ENCODE measurements at regions not wholly inside any gene's neighbourhood (a gene's known extent, or its start where the extent isn't known, plus 50 kb on each side); places are given as distances from the start of the nearest gene placed in this dataset.

- H3K27ac ChIP-seq, result no peak overlapping the region
- no peaks in the 10 kb centered on the region for H3K27me3 ChIP-seq (ENCODE audit: low read depth)
- no peaks in the 10 kb centered on the region for H3K4me1 ChIP-seq
- ATAC-seq, result no peak
- no peak for DNase-seq
- no peak overlapping the region for H3K4me3 ChIP-seq
- no peak for TF ChIP-seq CTCF (IDR thresholded peaks at IDR 0.05)
- H3K9me3 ChIP-seq, result no peaks in the 10 kb centered on the region
- H3K36me3 ChIP-seq, result no peaks in the 10 kb centered on the region
- intact Hi-C loops (cut with DNase I), result no loop called here
Measured at GRCh38 chr5:92369587-92369986, 986.5 kb upstream of the ARRDC3 start.

GRCh38 chr5:92364986-92365550 lies 982.0 kb upstream of the ARRDC3 start:
- Histone ChIP-seq H3K36me3 (no peaks in the 10 kb centered on the region), H3K4me1 (no peaks in the 10 kb centered on the region), H3K4me3 (no peak overlapping the region), H3K27me3 (ENCODE audit: low read depth) (no peaks in the 10 kb centered on the region), H3K27ac (no peak overlapping the region), H3K9me3 (no peaks in the 10 kb centered on the region)
- DNase-seq, result no peak
- TF ChIP-seq CTCF (IDR thresholded peaks at IDR 0.05), result no peak
- intact Hi-C loops (cut with DNase I), result no loop called here
- ATAC-seq, result no peak

GRCh38 chr5:92353107-92354030 lies 970.3 kb upstream of the ARRDC3 start:
- intact Hi-C loops (cut with DNase I), result no loop called here
- DNase-seq, result no peak
- H3K27me3 ChIP-seq (ENCODE audit: low read depth), result no peaks in the 10 kb centered on the region

GRCh38 chr5:92337772-92338234 lies 954.7 kb upstream of the ARRDC3 start:
- no peaks in the 10 kb centered on the region for H3K9me3 ChIP-seq
- no peak for ATAC-seq
- intact Hi-C loops (cut with DNase I), result no loop called here
- TF ChIP-seq CTCF (IDR thresholded peaks at IDR 0.05), result no peak
- no peaks in the 10 kb centered on the region for H3K27me3 ChIP-seq (ENCODE audit: low read depth)
- H3K36me3 ChIP-seq, result no peaks in the 10 kb centered on the region
- H3K4me1 ChIP-seq, result no peaks in the 10 kb centered on the region
- no peak overlapping the region for H3K4me3 ChIP-seq
- H3K27ac ChIP-seq, result no peak overlapping the region
- no peak for DNase-seq

More at GRCh38 chr5:92353107-92354030, 970.3 kb upstream of the ARRDC3 start:
- Histone ChIP-seq H3K4me3 (no peak overlapping the region), H3K27ac (no peak overlapping the region), H3K9me3 (peaks cover 11% of the 10 kb centered on the region), H3K4me1 (no peaks in the 10 kb centered on the region), H3K36me3 (no peaks in the 10 kb centered on the region)
- TF ChIP-seq CTCF (IDR thresholded peaks at IDR 0.05), result no peak
- ATAC-seq, result no peak

GRCh38 chr5:92332039-92332438 lies 948.9 kb upstream of the ARRDC3 start:
- no peak for DNase-seq
- TF ChIP-seq CTCF (IDR thresholded peaks at IDR 0.05), result no peak
- no peaks in the 10 kb centered on the region for H3K27me3 ChIP-seq (ENCODE audit: low read depth)
- ATAC-seq, result peak; percentile 35 to 36
- intact Hi-C loops (cut with DNase I), result no loop called here
- no peak overlapping the region for H3K27ac ChIP-seq
- H3K9me3 ChIP-seq, result no peaks in the 10 kb centered on the region
- no peaks in the 10 kb centered on the region for H3K36me3 ChIP-seq
- no peak overlapping the region for H3K4me3 ChIP-seq
- no peaks in the 10 kb centered on the region for H3K4me1 ChIP-seq

Measured in lower lobe of right lung (tissue), 2 donors.